Epidermal melanocyte (primary cell): ENCODE measurements at regions not wholly inside any gene's neighbourhood (a gene's known extent, or its start where the extent isn't known, plus 50 kb on each side); places are given as distances from the start of the nearest gene placed in this dataset.
"Not testable (repeated sequence)": the region's sequence is repeated elsewhere in the genome, so short reads cannot be mapped to it uniquely, and the experiment has no call there.

Experiments used
- DNase-seq: peaks from one replicate; pipeline ENCODE4 v3.0.0; 2011; ENCODE audit warnings: low spot score; ENCODE audit not compliant: insufficient read length

- DNase-seq, result no peak
These were observed 218.7 kb downstream of the FOXD4L6 start for GRCh38 chr9:40909821-40910220.

- DNase-seq, result not testable (repeated sequence)
These were observed 219.4 kb downstream of the FOXD4L6 start for GRCh38 chr9:40909111-40909510.

- no peak for DNase-seq
These were observed 220.5 kb downstream of the FOXD4L6 start for GRCh38 chr9:40907657-40908624.

- not testable (repeated sequence) for DNase-seq
These were observed 221.6 kb downstream of the FOXD4L6 start for GRCh38 chr9:40906879-40907278.

GRCh38 chr9:40892315-40892714 is 236.2 kb downstream of the FOXD4L6 start:
- DNase-seq, result not testable (repeated sequence)

- DNase-seq, result not testable (repeated sequence)
These were observed 242.6 kb downstream of the FOXD4L6 start for GRCh38 chr9:40885858-40886257.

GRCh38 chr9:40884902-40885490 is 243.5 kb downstream of the FOXD4L6 start:
- DNase-seq, result not testable (repeated sequence)

GRCh38 chr9:40884072-40884901 is 244.2 kb downstream of the FOXD4L6 start:
- DNase-seq, result no peak

- not testable (repeated sequence) for DNase-seq
These were observed 244.9 kb downstream of the FOXD4L6 start for GRCh38 chr9:40883423-40884071.

- DNase-seq, result not testable (repeated sequence)
These were observed 254.7 kb downstream of the FOXD4L6 start for GRCh38 chr9:40873753-40874295.

GRCh38 chr9:40868437-40868836 is 260.0 kb downstream of the FOXD4L6 start:
- not testable (repeated sequence) for DNase-seq
